ENCODE measurements at regions not wholly inside any gene's neighbourhood (a gene's known extent, or its start where the extent isn't known, plus 50 kb on each side); places are given as distances from the start of the nearest gene placed in this dataset.
A peak's percentile ranks its signal among the peaks of the same experiment; 100 is the strongest.
"Not testable (repeated sequence)": the region's sequence is repeated elsewhere in the genome, so short reads cannot be mapped to it uniquely, and the experiment has no call there.

- H3K36me3 Mint-ChIP-seq, result no peaks in the 10 kb centered on the region
- ATAC-seq, result no peak
- H3K4me1 Mint-ChIP-seq, result no peaks in the 10 kb centered on the region
- no peak overlapping the region for H3K27ac Mint-ChIP-seq
- no peak overlapping the region for H3K4me3 Mint-ChIP-seq
- no peaks in the 10 kb centered on the region for H3K9me3 Mint-ChIP-seq
- no peak for DNase-seq (ENCODE audit: low spot score in 2 of 2)
Observed at GRCh38 chr15:38847666-38848065, 283.1 kb upstream of the RASGRP1 start.

GRCh38 chr15:38849046-38849445 lies 284.4 kb upstream of the RASGRP1 start:
- Mint-ChIP-seq H3K36me3 (no peaks in the 10 kb centered on the region), H3K27ac (no peak overlapping the region), H3K4me3 (no peak overlapping the region), H3K4me1 (no peaks in the 10 kb centered on the region), H3K9me3 (no peaks in the 10 kb centered on the region)
- ATAC-seq (no peak), DNase-seq (ENCODE audit: low spot score in 2 of 2) (no peak)

- not testable (repeated sequence) for H3K4me1 Mint-ChIP-seq; H3K27ac Mint-ChIP-seq; H3K36me3 Mint-ChIP-seq; H3K4me3 Mint-ChIP-seq; ATAC-seq; DNase-seq (ENCODE audit: low spot score in 2 of 2); H3K9me3 Mint-ChIP-seq
Observed at GRCh38 chr15:38852188-38852587, 287.6 kb upstream of the RASGRP1 start.

GRCh38 chr15:38853608-38854007 lies 289.0 kb upstream of the RASGRP1 start:
- no peaks in the 10 kb centered on the region for H3K4me1 Mint-ChIP-seq
- no peaks in the 10 kb centered on the region for H3K9me3 Mint-ChIP-seq
- peak in 1 of 2 donors; percentile 2 for DNase-seq (ENCODE audit: low spot score in 2 of 2)
- H3K4me3 Mint-ChIP-seq, result no peak overlapping the region
- no peaks in the 10 kb centered on the region for H3K36me3 Mint-ChIP-seq
- ATAC-seq, result peak; percentile 40
- H3K27ac Mint-ChIP-seq, result no peak overlapping the region

- no peak overlapping the region for H3K4me3 Mint-ChIP-seq
- no peaks in the 10 kb centered on the region for H3K9me3 Mint-ChIP-seq
- no peak overlapping the region for H3K27ac Mint-ChIP-seq
- DNase-seq (ENCODE audit: low spot score in 2 of 2) (no peak), ATAC-seq (no peak)
- no peaks in the 10 kb centered on the region for H3K36me3 Mint-ChIP-seq
- H3K4me1 Mint-ChIP-seq, result no peaks in the 10 kb centered on the region
Observed at GRCh38 chr15:38854506-38854905, 289.9 kb upstream of the RASGRP1 start.

GRCh38 chr15:38857814-38858213 lies 293.2 kb upstream of the RASGRP1 start:
- no peak for ATAC-seq
- no peaks in the 10 kb centered on the region for H3K4me1 Mint-ChIP-seq
- no peaks in the 10 kb centered on the region for H3K9me3 Mint-ChIP-seq
- DNase-seq (ENCODE audit: low spot score in 2 of 2), result no peak
- no peak overlapping the region for H3K4me3 Mint-ChIP-seq
- no peak overlapping the region for H3K27ac Mint-ChIP-seq
- no peaks in the 10 kb centered on the region for H3K36me3 Mint-ChIP-seq

GRCh38 chr15:38859574-38859973 lies 295.0 kb upstream of the RASGRP1 start:
- Mint-ChIP-seq H3K4me1 (no peaks in the 10 kb centered on the region), H3K9me3 (no peaks in the 10 kb centered on the region), H3K36me3 (no peaks in the 10 kb centered on the region)

GRCh38 chr15:38860253-38860652 lies 295.6 kb upstream of the RASGRP1 start:
- H3K27ac Mint-ChIP-seq, result no peak overlapping the region
- H3K4me1 Mint-ChIP-seq, result no peaks in the 10 kb centered on the region
- DNase-seq (ENCODE audit: low spot score in 2 of 2) (no peak), ATAC-seq (no peak)
- no peaks in the 10 kb centered on the region for H3K9me3 Mint-ChIP-seq
- H3K36me3 Mint-ChIP-seq, result no peaks in the 10 kb centered on the region
- no peak overlapping the region for H3K4me3 Mint-ChIP-seq

More at GRCh38 chr15:38859574-38859973, 295.0 kb upstream of the RASGRP1 start:
- Mint-ChIP-seq H3K4me3 (no peak overlapping the region), H3K27ac (no peak overlapping the region)
- ATAC-seq (no peak), DNase-seq (ENCODE audit: low spot score in 2 of 2) (no peak)

GRCh38 chr15:38860674-38861073 lies 296.1 kb upstream of the RASGRP1 start:
- ATAC-seq (no peak), DNase-seq (ENCODE audit: low spot score in 2 of 2) (no peak)
- Mint-ChIP-seq H3K4me3 (no peak overlapping the region), H3K27ac (no peak overlapping the region), H3K36me3 (no peaks in the 10 kb centered on the region), H3K9me3 (no peaks in the 10 kb centered on the region), H3K4me1 (no peaks in the 10 kb centered on the region)

GRCh38 chr15:38861108-38861507 lies 296.5 kb upstream of the RASGRP1 start:
- H3K9me3 Mint-ChIP-seq, result no peaks in the 10 kb centered on the region
- DNase-seq (ENCODE audit: low spot score in 2 of 2) (no peak), ATAC-seq (no peak)
- H3K27ac Mint-ChIP-seq, result no peak overlapping the region
- H3K4me3 Mint-ChIP-seq, result no peak overlapping the region
- H3K36me3 Mint-ChIP-seq, result no peaks in the 10 kb centered on the region
- no peaks in the 10 kb centered on the region for H3K4me1 Mint-ChIP-seq

- Mint-ChIP-seq H3K27ac (no peak overlapping the region), H3K4me3 (no peak overlapping the region), H3K4me1 (no peaks in the 10 kb centered on the region), H3K9me3 (no peaks in the 10 kb centered on the region), H3K36me3 (no peaks in the 10 kb centered on the region)
- ATAC-seq (no peak), DNase-seq (ENCODE audit: low spot score in 2 of 2) (no peak)
Observed at GRCh38 chr15:38862099-38862498, 297.5 kb upstream of the RASGRP1 start.

- ATAC-seq, result no peak
- Mint-ChIP-seq H3K4me3 (no peak overlapping the region), H3K4me1 (no peaks in the 10 kb centered on the region), H3K27ac (no peak overlapping the region), H3K36me3 (no peaks in the 10 kb centered on the region), H3K9me3 (no peaks in the 10 kb centered on the region)
- DNase-seq (ENCODE audit: low spot score in 2 of 2), result no peak
Observed at GRCh38 chr15:38863381-38863780, 298.8 kb upstream of the RASGRP1 start.

GRCh38 chr15:38864122-38864521 lies 299.5 kb upstream of the RASGRP1 start:
- Mint-ChIP-seq H3K9me3 (no peaks in the 10 kb centered on the region), H3K36me3 (no peaks in the 10 kb centered on the region), H3K4me1 (no peaks in the 10 kb centered on the region), H3K4me3 (no peak overlapping the region), H3K27ac (no peak overlapping the region)
- no peak for DNase-seq (ENCODE audit: low spot score in 2 of 2)
- ATAC-seq, result no peak

- Mint-ChIP-seq H3K4me1 (no peaks in the 10 kb centered on the region), H3K36me3 (no peaks in the 10 kb centered on the region), H3K27ac (no peak overlapping the region), H3K4me3 (no peak overlapping the region), H3K9me3 (no peaks in the 10 kb centered on the region)
- ATAC-seq (no peak), DNase-seq (ENCODE audit: low spot score in 2 of 2) (no peak)
Observed at GRCh38 chr15:38864827-38865581, 300.4 kb upstream of the RASGRP1 start.

GRCh38 chr15:38867556-38867955 lies 302.9 kb upstream of the RASGRP1 start:
- no peak overlapping the region for H3K27ac Mint-ChIP-seq
- H3K4me1 Mint-ChIP-seq, result no peaks in the 10 kb centered on the region
- DNase-seq (ENCODE audit: low spot score in 2 of 2), result no peak
- H3K9me3 Mint-ChIP-seq, result no peaks in the 10 kb centered on the region
- no peak for ATAC-seq
- no peak overlapping the region for H3K4me3 Mint-ChIP-seq
- no peaks in the 10 kb centered on the region for H3K36me3 Mint-ChIP-seq

GRCh38 chr15:38868326-38869114 lies 303.9 kb upstream of the RASGRP1 start:
- DNase-seq (ENCODE audit: low spot score in 2 of 2), result no peak
- Mint-ChIP-seq H3K36me3 (no peaks in the 10 kb centered on the region), H3K4me1 (no peaks in the 10 kb centered on the region), H3K9me3 (no peaks in the 10 kb centered on the region), H3K27ac (no peak overlapping the region), H3K4me3 (no peak overlapping the region)
- no peak for ATAC-seq

Measured in stimulated activated effector memory CD8-positive, alpha-beta T cell treated with anti-CD3 and anti-CD28 coated beads, Interleukin-12 subunit alpha, Interleukin-12 subunit beta, amount 100 ng/mL, for 72 hours (primary cell).